ENCODE measurements at regions not wholly inside any gene's neighbourhood (a gene's known extent, or its start where the extent isn't known, plus 50 kb on each side); places are given as distances from the start of the nearest gene placed in this dataset.

DNA sequence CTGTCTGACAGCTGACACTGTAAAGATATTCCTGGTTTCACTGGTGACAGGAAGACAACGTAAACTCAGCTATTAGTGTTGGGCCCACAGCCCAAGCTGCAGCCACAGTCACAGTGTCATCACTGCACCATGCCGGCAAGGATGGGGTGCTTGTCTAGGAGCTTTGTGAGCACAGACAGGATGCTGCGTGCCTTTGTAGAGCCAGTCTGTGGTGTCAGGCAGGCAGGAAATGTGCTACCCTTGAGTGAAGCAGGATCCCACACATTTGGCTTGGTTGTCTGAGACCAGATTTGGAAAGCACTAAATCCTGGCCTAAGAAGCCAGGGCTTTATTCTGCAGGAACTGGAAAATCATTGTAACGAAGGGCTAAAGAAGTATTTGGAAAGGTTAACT is 121.6 kb upstream of the ADAMTS16 start:
- TF ChIP-seq, protein P1, sequence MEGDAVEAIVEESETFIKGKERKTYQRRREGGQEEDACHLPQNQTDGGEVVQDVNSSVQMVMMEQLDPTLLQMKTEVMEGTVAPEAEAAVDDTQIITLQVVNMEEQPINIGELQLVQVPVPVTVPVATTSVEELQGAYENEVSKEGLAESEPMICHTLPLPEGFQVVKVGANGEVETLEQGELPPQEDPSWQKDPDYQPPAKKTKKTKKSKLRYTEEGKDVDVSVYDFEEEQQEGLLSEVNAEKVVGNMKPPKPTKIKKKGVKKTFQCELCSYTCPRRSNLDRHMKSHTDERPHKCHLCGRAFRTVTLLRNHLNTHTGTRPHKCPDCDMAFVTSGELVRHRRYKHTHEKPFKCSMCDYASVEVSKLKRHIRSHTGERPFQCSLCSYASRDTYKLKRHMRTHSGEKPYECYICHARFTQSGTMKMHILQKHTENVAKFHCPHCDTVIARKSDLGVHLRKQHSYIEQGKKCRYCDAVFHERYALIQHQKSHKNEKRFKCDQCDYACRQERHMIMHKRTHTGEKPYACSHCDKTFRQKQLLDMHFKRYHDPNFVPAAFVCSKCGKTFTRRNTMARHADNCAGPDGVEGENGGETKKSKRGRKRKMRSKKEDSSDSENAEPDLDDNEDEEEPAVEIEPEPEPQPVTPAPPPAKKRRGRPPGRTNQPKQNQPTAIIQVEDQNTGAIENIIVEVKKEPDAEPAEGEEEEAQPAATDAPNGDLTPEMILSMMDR (conservative IDR thresholded peaks at IDR 0.05; ENCODE audit: low read length): no peak
- TF ChIP-seq EZH2phosphoT487 (IDR thresholded peaks at IDR 0.05; ENCODE audit: borderline replicate concordance, low read depth, low read length): no peak

Measured in OCI-LY7 (cell line).